H1 (cell line): ENCODE measurements at regions not wholly inside any gene's neighbourhood (a gene's known extent, or its start where the extent isn't known, plus 50 kb on each side); places are given as distances from the start of the nearest gene placed in this dataset.

Experiments used
- CTCF ChIA-PET: fragments of 300-600 bp; sonication (Branson Sonifier 250); formaldehyde crosslinking; loops from one replicate; lab custom pipeline; 2021; ENCODE audit not compliant: partially characterized antibody; lab: Charles Lee
- POLR2A ChIA-PET: fragments of 300-600 bp; sonication (Branson Sonifier 250); formaldehyde crosslinking; loops from one replicate; lab custom pipeline; 2021; ENCODE audit warnings: inconsistent platforms; ENCODE audit not compliant: partially characterized antibody; lab: Charles Lee
- DNase-seq, 2 experiments: peaks; one replicate each; pipeline versions ENCODE4 v3.0.0 to v3.0.0-alpha.2; 2010 to 2022; ENCODE audit warnings: low spot score in 2 of 2, low read depth in 1 of 2, mixed read lengths in 1 of 2
- FAIRE-seq: peaks from 2 replicates; lab custom pipeline; 2011; peaks lifted over from hg19 to GRCh38; lab: Jason Lieb, UNC
- H2AFZ ChIP-seq: 2 replicates; pipeline ENCODE4 v1.8.1; 2012; ENCODE audit warnings: low read length, inconsistent platforms
- H2AK5ac ChIP-seq: 2 replicates; pipeline ENCODE4 v1.6.1; 2013; ENCODE audit warnings: low read depth, low read length
- H2BK120ac ChIP-seq: replicated peaks from 2 replicates; pipeline ENCODE3; 2013; ENCODE audit warnings: low read depth, low read length, inconsistent platforms
- H2BK12ac ChIP-seq: 2 replicates; pipeline ENCODE4 v1.6.1; 2013; ENCODE audit warnings: low read depth, low read length
- H2BK15ac ChIP-seq: 2 replicates; pipeline ENCODE4 v1.6.1; 2013; ENCODE audit warnings: low read length
- H2BK20ac ChIP-seq: 2 replicates; pipeline ENCODE4 v1.6.1; 2013; ENCODE audit warnings: low read length
- H2BK5ac ChIP-seq: 2 replicates; pipeline ENCODE4 v1.6.1; 2013; ENCODE audit warnings: low read depth, low read length
- H3K14ac ChIP-seq: 2 replicates; pipeline ENCODE4 v1.6.1; 2013; ENCODE audit warnings: inconsistent platforms; ENCODE audit not compliant: insufficient read length
- H3K18ac ChIP-seq: 2 replicates; pipeline ENCODE4 v1.6.1; 2013; ENCODE audit warnings: low read length; ENCODE audit errors: extremely low read depth
- H3K23ac ChIP-seq: 2 replicates; pipeline ENCODE4 v1.6.1; 2013; ENCODE audit warnings: inconsistent platforms; ENCODE audit not compliant: insufficient read length
- H3K23me2 ChIP-seq: 2 replicates; pipeline ENCODE4 v1.6.1; 2013; ENCODE audit warnings: low read depth, low read length
- H3K27ac ChIP-seq: 2 replicates; pipeline ENCODE4 v1.6.1; 2011; ENCODE audit warnings: low read depth, low read length, inconsistent platforms
- H3K27me3 ChIP-seq, 4 experiments: replicated peaks in 1 of 4; 1 replicate in 1 of 4; 2 replicates in 3 of 4; pipeline versions ENCODE4 v1.6.1 to v1.8.1; 2011 to 2013; ENCODE audit warnings: low read length in 3 of 4, mild to moderate bottlenecking in 3 of 4, inconsistent platforms in 2 of 4, mixed read lengths in 2 of 4, moderate library complexity in 1 of 4; ENCODE audit not compliant: control insufficient read depth in 3 of 4, insufficient read depth in 3 of 4; ENCODE audit errors: extremely low read depth in 1 of 4
- H3K36me3 ChIP-seq, 4 experiments: 2 replicates each; pipeline versions ENCODE4 v1.6.1 to v1.8.1; 2011 to 2013; ENCODE audit warnings: mild to moderate bottlenecking in 4 of 4, low read length in 3 of 4, moderate library complexity in 2 of 4, control low read depth in 1 of 4, inconsistent platforms in 1 of 4; ENCODE audit not compliant: insufficient read depth in 4 of 4, control insufficient read depth in 2 of 4
- H3K4ac ChIP-seq: replicated peaks from 2 replicates; pipeline ENCODE3; 2013; ENCODE audit warnings: low read length, low read depth, mixed read lengths, inconsistent platforms; ENCODE audit not compliant: insufficient read length
- H3K4me1 ChIP-seq, 4 experiments: replicated peaks in 1 of 4; 1 replicate in 1 of 4; 2 replicates in 3 of 4; pipeline versions ENCODE4 v1.6.1 to v1.8.1; 2011 to 2013; ENCODE audit warnings: low read length in 3 of 4, inconsistent platforms in 2 of 4, mixed read lengths in 1 of 4; ENCODE audit not compliant: insufficient read depth in 4 of 4, control insufficient read depth in 3 of 4
- H3K4me2 ChIP-seq, 2 experiments: 2 replicates each; pipeline versions ENCODE4 v1.6.1 to v1.8.1; 2011 to 2013; ENCODE audit warnings: low read depth in 2 of 2, low read length in 2 of 2, control low read depth in 1 of 2, inconsistent platforms in 1 of 2, mild to moderate bottlenecking in 1 of 2; ENCODE audit not compliant: insufficient read depth in 1 of 2
- H3K4me3 ChIP-seq, 4 experiments: fragments of 200-600, 300-600 bp in 1 of 4; sonication (generic), shearing (Covaris generic), sonication (Bioruptor Twin) in 1 of 4; 2 replicates each; pipeline versions ENCODE4 v1.5.1 to v1.8.1; 2011 to 2016; ENCODE audit warnings: low read length in 4 of 4, low read depth in 3 of 4, control low read depth in 2 of 4, inconsistent platforms in 2 of 4, mild to moderate bottlenecking in 2 of 4, mixed read lengths in 1 of 4, moderate library complexity in 1 of 4; ENCODE audit not compliant: insufficient read depth in 2 of 4; ENCODE audit errors: extremely low read depth in 1 of 4
- H3K56ac ChIP-seq: replicated peaks from 2 replicates; pipeline ENCODE3; 2013; ENCODE audit warnings: low read depth, mild to moderate bottlenecking, mixed read lengths, low read length, inconsistent platforms; ENCODE audit not compliant: insufficient read length
- H3K79me1 ChIP-seq: 2 replicates; pipeline ENCODE4 v1.6.1; 2013; ENCODE audit warnings: low read depth, low read length, control low read depth
- H3K79me2 ChIP-seq, 2 experiments: 2 replicates each; pipeline versions ENCODE4 v1.6.1 to v1.8.1; 2012 to 2013; ENCODE audit warnings: low read length in 2 of 2, mild to moderate bottlenecking in 2 of 2, inconsistent platforms in 1 of 2; ENCODE audit not compliant: insufficient read depth in 2 of 2, control insufficient read depth in 1 of 2
- H3K9ac ChIP-seq, 4 experiments: replicated peaks in 1 of 4; 1 replicate in 1 of 4; 2 replicates in 3 of 4; pipeline versions ENCODE4 v1.6.1 to v1.8.1; 2011 to 2013; ENCODE audit warnings: low read depth in 3 of 4, low read length in 3 of 4, control low read depth in 2 of 4, mild to moderate bottlenecking in 2 of 4, moderate library complexity in 2 of 4, inconsistent platforms in 1 of 4; ENCODE audit errors: extremely low read depth in 1 of 4
- H3K9me3 ChIP-seq, 2 experiments: 2 replicates each; pipeline versions ENCODE4 v1.6.1 to v1.8.1; 2012 to 2013; ENCODE audit warnings: mild to moderate bottlenecking in 2 of 2, moderate library complexity in 2 of 2, control low read depth in 1 of 2, inconsistent platforms in 1 of 2, low read depth in 1 of 2, low read length in 1 of 2, mixed read lengths in 1 of 2; ENCODE audit not compliant: insufficient read depth in 2 of 2
- H4K20me1 ChIP-seq, 2 experiments: replicated peaks in 1 of 2; 2 replicates each; pipeline versions ENCODE3 to v1.8.1; 2011 to 2013; ENCODE audit warnings: inconsistent platforms in 2 of 2, low read length in 2 of 2, mild to moderate bottlenecking in 1 of 2; ENCODE audit not compliant: insufficient read depth in 2 of 2, control insufficient read depth in 1 of 2
- H4K5ac ChIP-seq: 2 replicates; pipeline ENCODE4 v1.6.1; 2013; ENCODE audit warnings: low read length, low read depth, mixed read lengths, inconsistent platforms; ENCODE audit not compliant: insufficient read length
- H4K8ac ChIP-seq: 2 replicates; pipeline ENCODE4 v1.8.0; 2013; ENCODE audit warnings: mild to moderate bottlenecking, moderate library complexity, low read length, inconsistent platforms; ENCODE audit not compliant: insufficient read depth; ENCODE audit errors: extremely low read depth
- H4K91ac ChIP-seq: replicated peaks from 2 replicates; pipeline ENCODE3; 2013; ENCODE audit warnings: low read length, mixed read lengths, inconsistent platforms; ENCODE audit not compliant: insufficient read length
- EZH2 ChIP-seq: fragments of 200-600 bp; sonication (generic); IDR thresholded peaks from 2 replicates; pipeline ENCODE4 v1.7.1; 2012; ENCODE audit warnings: low read depth, mild to moderate bottlenecking, moderate library complexity, low read length, inconsistent platforms; ENCODE audit not compliant: severe bottlenecking
- HDAC2 ChIP-seq, 2 experiments: fragments of 300-600 bp in 1 of 2; sonication (generic) in 1 of 2; IDR thresholded peaks; 2 replicates each; pipeline ENCODE4 v1.6.1; 2011 to 2012; ENCODE audit warnings: low read depth in 2 of 2, low read length in 2 of 2, mild to moderate bottlenecking in 2 of 2, moderate library complexity in 2 of 2, borderline replicate concordance in 1 of 2, inconsistent platforms in 1 of 2
- HDAC6 ChIP-seq: IDR thresholded peaks from one replicate; pipeline ENCODE4 v1.7.1; 2012; ENCODE audit warnings: low read depth, mild to moderate bottlenecking, inconsistent platforms, low read length, moderate library complexity
- PHF8 ChIP-seq: fragments of 200-600 bp; sonication (generic); conservative IDR thresholded peaks from 2 replicates; pipeline ENCODE4 v1.7.1; 2012; ENCODE audit warnings: low read depth, mild to moderate bottlenecking, inconsistent platforms, low read length, moderate library complexity
- POLR2A ChIP-seq, 2 experiments: IDR thresholded peaks; 1 replicate in 1 of 2; 2 replicates in 1 of 2; pipeline ENCODE4 v1.6.1; 2011; ENCODE audit warnings: low read depth in 2 of 2, low read length in 2 of 2, mild to moderate bottlenecking in 2 of 2; ENCODE audit errors: control extremely low read depth in 1 of 2
- SP4 ChIP-seq: IDR thresholded peaks from 2 replicates; pipeline ENCODE4 v1.6.1; 2012; ENCODE audit warnings: low read length, inconsistent platforms
- WGBS, 2 experiments: shearing (Covaris generic) in 1 of 2; methylation state at CpG; one replicate each; pipeline versions ENCODE4 v1.1.6 to v1.1.7; 2013 to 2015; ENCODE audit warnings: low lambda C conversion rate in 2 of 2, mixed read lengths in 2 of 2, inconsistent platforms in 1 of 2, low coverage in 1 of 2, missing lambda C conversion rate in 1 of 2; ENCODE audit not compliant: insufficient replicate concordance in 2 of 2, insufficient coverage in 1 of 2, insufficient read length in 1 of 2; ENCODE audit errors: extremely low coverage in 1 of 2, missing lambda C conversion rate in 1 of 2; 5-methylcytosine and 5-hydroxymethylcytosine counted together

DNA sequence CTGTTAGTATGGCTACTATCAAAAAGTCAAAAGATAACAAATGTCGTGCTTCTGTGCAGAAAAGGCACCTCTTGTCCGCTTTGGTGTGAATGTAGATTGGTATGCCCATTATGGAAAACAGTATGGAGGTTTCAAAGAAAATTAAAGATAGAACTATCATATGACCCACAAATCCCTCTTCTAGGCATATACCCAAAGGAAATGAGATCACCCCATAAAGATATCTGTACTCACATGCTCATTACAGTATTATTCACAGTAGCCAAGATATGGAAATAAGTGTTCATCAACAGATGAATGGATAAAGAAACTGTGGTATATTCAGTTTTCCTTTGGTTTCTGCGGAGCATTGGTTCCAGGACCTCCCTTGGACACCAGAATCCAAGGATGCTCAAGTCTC is 180.5 kb upstream of the PPP1R3A start:
- Histone ChIP-seq H3K23ac (no peak overlapping the region), H4K5ac (no peak overlapping the region), H2BK20ac (no peak overlapping the region), H3K79me2 (no peaks in the 10 kb centered on the region), H4K20me1 (no peaks in the 10 kb centered on the region), H3K23me2 (no peaks in the 10 kb centered on the region), H4K8ac (no peak overlapping the region), H3K56ac (no peak overlapping the region), H2AK5ac (no peak overlapping the region), H2BK120ac (no peak overlapping the region), H3K27me3 (no peaks in the 10 kb centered on the region), H3K14ac (no peak overlapping the region), H3K27ac (no peak overlapping the region), H2BK15ac (no peak overlapping the region), H3K36me3 (no peaks in the 10 kb centered on the region), H3K4me3 (no peak overlapping the region), H3K9me3 (no peaks in the 10 kb centered on the region; a peak in 1 of 4 replicates), H3K9ac (no peak overlapping the region), H3K4ac (no peak overlapping the region), H2AFZ (no peak overlapping the region), H2BK5ac (no peak overlapping the region), H2BK12ac (no peak overlapping the region), H3K79me1 (no peaks in the 10 kb centered on the region), H4K91ac (no peak overlapping the region), H3K4me1 (no peaks in the 10 kb centered on the region), H3K4me2 (no peak overlapping the region), H3K18ac (no peak overlapping the region)
- CTCF ChIA-PET: no interaction called here
- WGBS, 2 experiments: 95% methylated on average over 3 of the region's 3 CpGs; no CpG with 5 or more reads in 1 of the 2 experiments
- DNase-seq: no peak
- TF ChIP-seq POLR2A (IDR thresholded peaks at IDR 0.05; ENCODE audit: control extremely low read depth in 1 of 2, low read depth in 2 of 2, low read length in 2 of 2) (no peak), SP4 (no peak), HDAC2 (IDR thresholded peaks at IDR 0.05; ENCODE audit: borderline replicate concordance in 1 of 2, low read depth in 2 of 2, low read length in 2 of 2) (no peak), HDAC6 (no peak), PHF8 (no peak), EZH2 (no peak)
- POLR2A ChIA-PET: no interaction called here
- no peak for FAIRE-seq
